ENCODE measurements at regions not wholly inside any gene's neighbourhood (a gene's known extent, or its start where the extent isn't known, plus 50 kb on each side); places are given as distances from the start of the nearest gene placed in this dataset.

DNA sequence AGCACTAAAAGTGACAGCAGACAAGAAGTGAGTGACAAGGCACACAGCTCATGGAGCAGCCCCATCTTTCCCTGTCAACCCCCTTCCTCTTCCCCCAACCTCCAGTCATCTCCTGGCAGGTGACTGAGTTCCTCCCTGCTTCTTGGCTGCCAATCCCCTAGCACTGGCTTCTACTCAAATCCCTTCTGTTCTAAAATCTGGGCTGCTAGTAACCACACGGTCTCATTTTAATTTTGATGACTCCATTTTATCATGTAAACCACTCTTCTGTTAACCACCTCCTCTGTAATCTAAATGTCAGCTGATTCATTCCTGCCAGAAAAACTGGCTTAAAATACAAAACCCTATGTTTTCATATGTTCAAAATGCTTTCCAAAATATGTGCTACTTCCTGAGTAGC lies 419.8 kb upstream of the MON1B start:
- TF ChIP-seq, protein P1, sequence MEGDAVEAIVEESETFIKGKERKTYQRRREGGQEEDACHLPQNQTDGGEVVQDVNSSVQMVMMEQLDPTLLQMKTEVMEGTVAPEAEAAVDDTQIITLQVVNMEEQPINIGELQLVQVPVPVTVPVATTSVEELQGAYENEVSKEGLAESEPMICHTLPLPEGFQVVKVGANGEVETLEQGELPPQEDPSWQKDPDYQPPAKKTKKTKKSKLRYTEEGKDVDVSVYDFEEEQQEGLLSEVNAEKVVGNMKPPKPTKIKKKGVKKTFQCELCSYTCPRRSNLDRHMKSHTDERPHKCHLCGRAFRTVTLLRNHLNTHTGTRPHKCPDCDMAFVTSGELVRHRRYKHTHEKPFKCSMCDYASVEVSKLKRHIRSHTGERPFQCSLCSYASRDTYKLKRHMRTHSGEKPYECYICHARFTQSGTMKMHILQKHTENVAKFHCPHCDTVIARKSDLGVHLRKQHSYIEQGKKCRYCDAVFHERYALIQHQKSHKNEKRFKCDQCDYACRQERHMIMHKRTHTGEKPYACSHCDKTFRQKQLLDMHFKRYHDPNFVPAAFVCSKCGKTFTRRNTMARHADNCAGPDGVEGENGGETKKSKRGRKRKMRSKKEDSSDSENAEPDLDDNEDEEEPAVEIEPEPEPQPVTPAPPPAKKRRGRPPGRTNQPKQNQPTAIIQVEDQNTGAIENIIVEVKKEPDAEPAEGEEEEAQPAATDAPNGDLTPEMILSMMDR (IDR thresholded peaks at IDR 0.05; ENCODE audit: low read depth, low read length): no peak
- TF ChIP-seq, protein P2, sequence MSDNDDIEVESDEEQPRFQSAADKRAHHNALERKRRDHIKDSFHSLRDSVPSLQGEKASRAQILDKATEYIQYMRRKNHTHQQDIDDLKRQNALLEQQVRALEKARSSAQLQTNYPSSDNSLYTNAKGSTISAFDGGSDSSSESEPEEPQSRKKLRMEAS (IDR thresholded peaks at IDR 0.05; ENCODE audit: low read depth, low read length): no peak
- TF ChIP-seq POLR2A (IDR thresholded peaks at IDR 0.05; ENCODE audit: extremely low read depth, insufficient read length) (no peak), MYC (IDR thresholded peaks at IDR 0.05; ENCODE audit: low read depth, low read length) (no peak)
- no peak for DNase-seq (ENCODE audit: low read depth)
- H3K4me3 ChIP-seq (ENCODE audit: low read depth, low read length): no peak overlapping the region

DNA sequence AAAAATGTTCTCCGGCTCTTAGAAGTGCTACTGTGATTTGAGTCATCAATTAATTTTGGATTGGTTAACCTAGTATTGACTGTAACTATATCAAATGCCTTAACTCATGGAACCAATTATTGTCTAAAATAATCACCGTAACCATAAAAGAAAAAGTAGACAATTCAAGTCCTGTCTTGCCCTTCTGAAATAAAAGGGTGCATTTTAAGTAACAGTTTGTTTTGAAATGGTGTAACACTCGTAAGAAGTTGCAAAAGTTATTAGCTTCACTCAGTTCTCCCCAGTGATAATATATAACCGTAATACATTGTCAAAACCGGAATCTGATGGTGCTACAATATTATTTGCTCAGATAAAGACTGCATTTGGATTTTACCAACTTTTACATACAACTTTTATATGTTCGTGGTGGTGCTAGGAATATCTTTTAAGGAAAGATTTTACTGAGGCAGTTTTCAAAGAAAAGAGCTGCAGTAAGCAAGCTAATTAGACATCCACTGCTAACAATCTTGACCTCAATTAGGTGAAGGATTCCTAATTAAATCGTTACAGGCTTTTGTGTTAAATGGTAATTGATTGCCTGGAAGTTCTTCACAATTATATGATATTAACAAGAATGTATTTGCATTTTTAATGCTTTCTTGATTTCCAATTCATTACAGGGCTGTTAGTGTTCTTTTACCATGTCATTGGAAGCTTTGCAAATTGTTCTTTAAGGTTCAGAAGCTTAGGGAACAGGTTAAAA lies 413.1 kb upstream of the MON1B start:
- DNase-seq (ENCODE audit: low read depth): no peak
- TF ChIP-seq, protein P1 (IDR thresholded peaks at IDR 0.05; ENCODE audit: low read depth, low read length): no peak
- TF ChIP-seq MYC (IDR thresholded peaks at IDR 0.05; ENCODE audit: low read depth, low read length): no peak
- TF ChIP-seq, protein P2 (IDR thresholded peaks at IDR 0.05; ENCODE audit: low read depth, low read length): no peak
- no peak for TF ChIP-seq POLR2A (IDR thresholded peaks at IDR 0.05; ENCODE audit: extremely low read depth, insufficient read length)
- H3K4me3 ChIP-seq (ENCODE audit: low read depth, low read length): no peak overlapping the region

DNA sequence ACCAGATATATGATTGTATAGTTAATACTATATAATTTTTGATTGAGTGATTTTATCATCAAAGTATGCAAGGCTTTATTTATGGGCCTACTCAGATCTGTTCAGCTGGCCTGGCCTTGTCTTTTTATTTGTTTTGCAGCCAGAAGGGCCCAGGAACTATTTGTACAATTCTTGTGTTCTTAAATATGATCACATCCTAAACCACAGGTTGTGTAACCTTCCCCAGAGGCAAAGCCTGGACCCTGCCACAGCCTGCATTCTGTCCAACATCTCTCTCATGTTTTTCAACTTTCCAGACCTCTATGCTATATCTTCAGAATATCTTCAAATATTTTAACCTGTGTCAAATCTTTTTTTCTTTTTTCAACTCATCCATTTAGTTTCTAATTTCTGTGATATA lies 410.4 kb upstream of the MON1B start:
- no peak for TF ChIP-seq MYC (IDR thresholded peaks at IDR 0.05; ENCODE audit: low read depth, low read length)
- no peak for TF ChIP-seq POLR2A (IDR thresholded peaks at IDR 0.05; ENCODE audit: extremely low read depth, insufficient read length)
- TF ChIP-seq, protein P1 (IDR thresholded peaks at IDR 0.05; ENCODE audit: low read depth, low read length): no peak
- TF ChIP-seq, protein P2 (IDR thresholded peaks at IDR 0.05; ENCODE audit: low read depth, low read length): no peak
- no peak overlapping the region for H3K4me3 ChIP-seq (ENCODE audit: low read depth, low read length)
- DNase-seq (ENCODE audit: low read depth): peak; percentile 19

DNA sequence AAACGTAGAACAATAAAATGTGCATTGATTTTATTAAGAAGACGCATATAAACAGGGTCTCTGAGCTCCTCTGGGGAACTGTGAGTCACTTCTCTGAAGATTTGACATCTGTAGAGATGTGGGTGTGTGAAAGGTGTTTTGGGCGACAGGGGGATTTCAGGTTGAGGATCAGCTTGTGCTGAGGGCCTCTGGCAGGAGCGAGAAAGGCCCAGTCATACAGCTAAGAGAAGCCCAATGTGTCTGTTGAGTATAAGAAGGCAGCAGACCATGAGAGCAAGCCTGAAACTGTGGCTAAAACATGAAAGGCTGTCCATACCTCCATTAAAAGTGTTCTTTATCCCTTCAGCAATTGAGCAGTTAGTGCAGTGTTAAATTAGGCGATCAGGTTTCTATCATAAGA lies 406.5 kb upstream of the MON1B start:
- no peak overlapping the region for H3K4me3 ChIP-seq (ENCODE audit: low read depth, low read length)
- TF ChIP-seq MYC (IDR thresholded peaks at IDR 0.05; ENCODE audit: low read depth, low read length): no peak
- no peak for TF ChIP-seq POLR2A (IDR thresholded peaks at IDR 0.05; ENCODE audit: extremely low read depth, insufficient read length)
- TF ChIP-seq, protein P1 (IDR thresholded peaks at IDR 0.05; ENCODE audit: low read depth, low read length): no peak
- TF ChIP-seq, protein P2 (IDR thresholded peaks at IDR 0.05; ENCODE audit: low read depth, low read length): no peak
- DNase-seq (ENCODE audit: low read depth): no peak

DNA sequence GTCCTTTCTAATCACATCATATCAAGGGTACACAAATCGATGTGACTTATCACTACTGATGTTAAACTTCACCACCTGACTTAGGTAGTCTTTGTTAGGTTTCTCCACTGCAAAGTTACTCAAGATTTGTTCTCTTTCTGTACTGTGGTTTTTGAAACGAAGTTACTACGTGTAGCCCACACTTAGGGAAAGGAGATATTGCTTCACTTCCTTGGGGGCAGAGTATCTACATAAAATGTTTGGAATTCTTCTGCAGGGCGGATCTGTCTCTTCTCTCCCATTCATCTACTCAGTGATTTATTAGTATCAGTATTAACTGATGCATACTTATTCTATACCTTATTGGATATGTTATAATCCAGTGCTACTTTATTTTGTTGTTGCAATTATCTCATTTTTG lies 403.6 kb upstream of the MON1B start:
- H3K4me3 ChIP-seq (ENCODE audit: low read depth, low read length): no peak overlapping the region
- TF ChIP-seq, protein P1 (IDR thresholded peaks at IDR 0.05; ENCODE audit: low read depth, low read length): no peak
- TF ChIP-seq MYC (IDR thresholded peaks at IDR 0.05; ENCODE audit: low read depth, low read length) (no peak), POLR2A (IDR thresholded peaks at IDR 0.05; ENCODE audit: extremely low read depth, insufficient read length) (no peak)
- TF ChIP-seq, protein P2 (IDR thresholded peaks at IDR 0.05; ENCODE audit: low read depth, low read length): no peak
- DNase-seq (ENCODE audit: low read depth): no peak
